ENCODE measurements at regions not wholly inside any gene's neighbourhood (a gene's known extent, or its start where the extent isn't known, plus 50 kb on each side); places are given as distances from the start of the nearest gene placed in this dataset.

DNA sequence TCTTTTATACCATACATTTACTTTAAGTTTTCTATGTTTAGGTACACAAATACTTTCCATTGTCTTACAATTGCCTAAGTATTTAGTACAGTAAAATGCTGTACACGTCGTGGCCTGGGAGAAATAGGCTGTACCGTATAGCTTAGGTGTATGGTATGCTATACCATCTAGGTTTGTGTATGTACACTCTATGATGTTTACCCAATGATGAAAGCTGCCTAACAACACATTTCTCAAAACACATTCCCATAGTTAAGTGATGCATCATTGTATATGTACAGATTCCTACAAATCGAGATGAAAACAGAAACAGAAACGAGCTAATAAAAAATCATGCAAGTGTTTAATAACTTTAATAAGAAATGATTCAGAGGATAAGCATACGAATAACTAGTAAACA is 51.6 kb downstream of the SPANXA2 start:
- no peak overlapping the region for H3K4me3 ChIP-seq (ENCODE audit: low read depth, low read length)
- TF ChIP-seq, protein P1, sequence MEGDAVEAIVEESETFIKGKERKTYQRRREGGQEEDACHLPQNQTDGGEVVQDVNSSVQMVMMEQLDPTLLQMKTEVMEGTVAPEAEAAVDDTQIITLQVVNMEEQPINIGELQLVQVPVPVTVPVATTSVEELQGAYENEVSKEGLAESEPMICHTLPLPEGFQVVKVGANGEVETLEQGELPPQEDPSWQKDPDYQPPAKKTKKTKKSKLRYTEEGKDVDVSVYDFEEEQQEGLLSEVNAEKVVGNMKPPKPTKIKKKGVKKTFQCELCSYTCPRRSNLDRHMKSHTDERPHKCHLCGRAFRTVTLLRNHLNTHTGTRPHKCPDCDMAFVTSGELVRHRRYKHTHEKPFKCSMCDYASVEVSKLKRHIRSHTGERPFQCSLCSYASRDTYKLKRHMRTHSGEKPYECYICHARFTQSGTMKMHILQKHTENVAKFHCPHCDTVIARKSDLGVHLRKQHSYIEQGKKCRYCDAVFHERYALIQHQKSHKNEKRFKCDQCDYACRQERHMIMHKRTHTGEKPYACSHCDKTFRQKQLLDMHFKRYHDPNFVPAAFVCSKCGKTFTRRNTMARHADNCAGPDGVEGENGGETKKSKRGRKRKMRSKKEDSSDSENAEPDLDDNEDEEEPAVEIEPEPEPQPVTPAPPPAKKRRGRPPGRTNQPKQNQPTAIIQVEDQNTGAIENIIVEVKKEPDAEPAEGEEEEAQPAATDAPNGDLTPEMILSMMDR (IDR thresholded peaks at IDR 0.05; ENCODE audit: control insufficient read depth, extremely low read depth, insufficient read depth) = no peak
- DNase-seq (ENCODE audit: low read depth) = no peak

DNA sequence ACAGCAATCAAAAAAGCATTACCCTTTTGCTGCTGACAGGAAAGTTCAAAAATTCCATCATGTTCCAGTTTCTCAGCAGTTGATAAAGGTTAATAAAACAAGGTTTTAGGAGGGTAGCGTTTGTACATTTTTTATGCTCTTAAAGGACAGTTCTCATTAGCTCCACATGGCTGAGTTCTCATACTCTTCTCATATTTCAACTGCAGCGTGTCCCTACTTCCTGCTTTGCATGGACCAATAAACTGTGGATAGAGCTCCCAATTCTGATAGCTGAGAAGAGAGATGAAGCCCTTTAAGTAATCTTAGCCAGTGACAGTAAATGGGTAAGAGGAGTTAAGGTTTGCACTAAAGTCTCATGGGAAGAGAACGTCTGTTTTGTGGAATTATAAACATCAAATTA is 53.5 kb downstream of the SPANXA2 start:
- TF ChIP-seq, protein P1 (IDR thresholded peaks at IDR 0.05; ENCODE audit: control insufficient read depth, extremely low read depth, insufficient read depth) = no peak
- DNase-seq (ENCODE audit: low read depth) = peak; percentile 1
- H3K4me3 ChIP-seq (ENCODE audit: low read depth, low read length) = no peak overlapping the region
